ENCODE measurements at regions not wholly inside any gene's neighbourhood (a gene's known extent, or its start where the extent isn't known, plus 50 kb on each side); places are given as distances from the start of the nearest gene placed in this dataset.

- Histone ChIP-seq H2AFZ (ENCODE audit: control insufficient read depth, low read depth, low read length) (no peak overlapping the region), H3K27ac (ENCODE audit: control insufficient read depth, insufficient read depth) (no peak overlapping the region), H3K4me3 (no peak overlapping the region), H3K36me3 (ENCODE audit: control insufficient read depth in 2 of 2, insufficient read depth in 2 of 2, low read length in 1 of 2) (no peaks in the 10 kb centered on the region), H3K4me2 (ENCODE audit: control insufficient read depth, insufficient read depth) (no peak overlapping the region), H3K27me3 (replicated peaks in 1 of 2; ENCODE audit: control insufficient read depth in 2 of 2, insufficient read depth in 2 of 2, low read length in 1 of 2) (no peaks in the 10 kb centered on the region), H3K9me3 (replicated peaks; ENCODE audit: control insufficient read depth, insufficient read depth, low read length) (no peaks in the 10 kb centered on the region), H4K20me1 (ENCODE audit: control insufficient read depth, insufficient read depth) (no peaks in the 10 kb centered on the region), H3K4me1 (ENCODE audit: control insufficient read depth, insufficient read depth, low read length) (no peaks in the 10 kb centered on the region), H3K9ac (ENCODE audit: control insufficient read depth, insufficient read depth, low read length) (no peak overlapping the region), H3K79me2 (ENCODE audit: control insufficient read depth, insufficient read depth, low read length) (no peaks in the 10 kb centered on the region)
- TF ChIP-seq, protein P1, sequence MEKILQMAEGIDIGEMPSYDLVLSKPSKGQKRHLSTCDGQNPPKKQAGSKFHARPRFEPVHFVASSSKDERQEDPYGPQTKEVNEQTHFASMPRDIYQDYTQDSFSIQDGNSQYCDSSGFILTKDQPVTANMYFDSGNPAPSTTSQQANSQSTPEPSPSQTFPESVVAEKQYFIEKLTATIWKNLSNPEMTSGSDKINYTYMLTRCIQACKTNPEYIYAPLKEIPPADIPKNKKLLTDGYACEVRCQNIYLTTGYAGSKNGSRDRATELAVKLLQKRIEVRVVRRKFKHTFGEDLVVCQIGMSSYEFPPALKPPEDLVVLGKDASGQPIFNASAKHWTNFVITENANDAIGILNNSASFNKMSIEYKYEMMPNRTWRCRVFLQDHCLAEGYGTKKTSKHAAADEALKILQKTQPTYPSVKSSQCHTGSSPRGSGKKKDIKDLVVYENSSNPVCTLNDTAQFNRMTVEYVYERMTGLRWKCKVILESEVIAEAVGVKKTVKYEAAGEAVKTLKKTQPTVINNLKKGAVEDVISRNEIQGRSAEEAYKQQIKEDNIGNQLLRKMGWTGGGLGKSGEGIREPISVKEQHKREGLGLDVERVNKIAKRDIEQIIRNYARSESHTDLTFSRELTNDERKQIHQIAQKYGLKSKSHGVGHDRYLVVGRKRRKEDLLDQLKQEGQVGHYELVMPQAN (conservative IDR thresholded peaks at IDR 0.05) = no peak
- TF ChIP-seq SPI1 (IDR thresholded peaks at IDR 0.05; ENCODE audit: borderline replicate concordance, insufficient read depth, low read depth, low read length) (no peak), PAX5 (IDR thresholded peaks at IDR 0.05; ENCODE audit: borderline replicate concordance, low read depth, low read length) (no peak), YY1 (IDR thresholded peaks at IDR 0.05; ENCODE audit: low read depth, low read length) (no peak), EGR1 (IDR thresholded peaks at IDR 0.05; ENCODE audit: borderline replicate concordance in 1 of 2, low read depth in 2 of 2, low read length in 2 of 2) (no peak), EZH2 (IDR thresholded peaks at IDR 0.05; ENCODE audit: borderline replicate concordance, control insufficient read depth, low read depth, low read length) (no peak), RAD51 (IDR thresholded peaks at IDR 0.05) (no peak), ATF2 (IDR thresholded peaks at IDR 0.05; ENCODE audit: low read length) (no peak), NFIC (IDR thresholded peaks at IDR 0.05; ENCODE audit: low read depth, low read length) (no peak), BCL11A (IDR thresholded peaks at IDR 0.05; ENCODE audit: low read depth, low read length) (no peak), NR2F1 (conservative IDR thresholded peaks at IDR 0.05) (no peak), TBL1XR1 (IDR thresholded peaks at IDR 0.05; ENCODE audit: low read depth, low read length) (no peak)
- TF ChIP-seq, protein P2, sequence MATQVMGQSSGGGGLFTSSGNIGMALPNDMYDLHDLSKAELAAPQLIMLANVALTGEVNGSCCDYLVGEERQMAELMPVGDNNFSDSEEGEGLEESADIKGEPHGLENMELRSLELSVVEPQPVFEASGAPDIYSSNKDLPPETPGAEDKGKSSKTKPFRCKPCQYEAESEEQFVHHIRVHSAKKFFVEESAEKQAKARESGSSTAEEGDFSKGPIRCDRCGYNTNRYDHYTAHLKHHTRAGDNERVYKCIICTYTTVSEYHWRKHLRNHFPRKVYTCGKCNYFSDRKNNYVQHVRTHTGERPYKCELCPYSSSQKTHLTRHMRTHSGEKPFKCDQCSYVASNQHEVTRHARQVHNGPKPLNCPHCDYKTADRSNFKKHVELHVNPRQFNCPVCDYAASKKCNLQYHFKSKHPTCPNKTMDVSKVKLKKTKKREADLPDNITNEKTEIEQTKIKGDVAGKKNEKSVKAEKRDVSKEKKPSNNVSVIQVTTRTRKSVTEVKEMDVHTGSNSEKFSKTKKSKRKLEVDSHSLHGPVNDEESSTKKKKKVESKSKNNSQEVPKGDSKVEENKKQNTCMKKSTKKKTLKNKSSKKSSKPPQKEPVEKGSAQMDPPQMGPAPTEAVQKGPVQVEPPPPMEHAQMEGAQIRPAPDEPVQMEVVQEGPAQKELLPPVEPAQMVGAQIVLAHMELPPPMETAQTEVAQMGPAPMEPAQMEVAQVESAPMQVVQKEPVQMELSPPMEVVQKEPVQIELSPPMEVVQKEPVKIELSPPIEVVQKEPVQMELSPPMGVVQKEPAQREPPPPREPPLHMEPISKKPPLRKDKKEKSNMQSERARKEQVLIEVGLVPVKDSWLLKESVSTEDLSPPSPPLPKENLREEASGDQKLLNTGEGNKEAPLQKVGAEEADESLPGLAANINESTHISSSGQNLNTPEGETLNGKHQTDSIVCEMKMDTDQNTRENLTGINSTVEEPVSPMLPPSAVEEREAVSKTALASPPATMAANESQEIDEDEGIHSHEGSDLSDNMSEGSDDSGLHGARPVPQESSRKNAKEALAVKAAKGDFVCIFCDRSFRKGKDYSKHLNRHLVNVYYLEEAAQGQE (IDR thresholded peaks at IDR 0.05; ENCODE audit: low read depth, low read length) = no peak
- TF ChIP-seq, protein P3, sequence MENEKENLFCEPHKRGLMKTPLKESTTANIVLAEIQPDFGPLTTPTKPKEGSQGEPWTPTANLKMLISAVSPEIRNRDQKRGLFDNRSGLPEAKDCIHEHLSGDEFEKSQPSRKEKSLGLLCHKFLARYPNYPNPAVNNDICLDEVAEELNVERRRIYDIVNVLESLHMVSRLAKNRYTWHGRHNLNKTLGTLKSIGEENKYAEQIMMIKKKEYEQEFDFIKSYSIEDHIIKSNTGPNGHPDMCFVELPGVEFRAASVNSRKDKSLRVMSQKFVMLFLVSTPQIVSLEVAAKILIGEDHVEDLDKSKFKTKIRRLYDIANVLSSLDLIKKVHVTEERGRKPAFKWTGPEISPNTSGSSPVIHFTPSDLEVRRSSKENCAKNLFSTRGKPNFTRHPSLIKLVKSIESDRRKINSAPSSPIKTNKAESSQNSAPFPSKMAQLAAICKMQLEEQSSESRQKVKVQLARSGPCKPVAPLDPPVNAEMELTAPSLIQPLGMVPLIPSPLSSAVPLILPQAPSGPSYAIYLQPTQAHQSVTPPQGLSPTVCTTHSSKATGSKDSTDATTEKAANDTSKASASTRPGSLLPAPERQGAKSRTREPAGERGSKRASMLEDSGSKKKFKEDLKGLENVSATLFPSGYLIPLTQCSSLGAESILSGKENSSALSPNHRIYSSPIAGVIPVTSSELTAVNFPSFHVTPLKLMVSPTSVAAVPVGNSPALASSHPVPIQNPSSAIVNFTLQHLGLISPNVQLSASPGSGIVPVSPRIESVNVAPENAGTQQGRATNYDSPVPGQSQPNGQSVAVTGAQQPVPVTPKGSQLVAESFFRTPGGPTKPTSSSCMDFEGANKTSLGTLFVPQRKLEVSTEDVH (IDR thresholded peaks at IDR 0.05; ENCODE audit: low read depth, partially characterized antibody) = no peak
- BruUV-seq (replicated peaks) = no TSS peak
- no peak for FAIRE-seq
- DNase-seq (ENCODE audit: low read depth, low spot score) = no peak
- ChIA-PET POLR2A (no interaction called here), CTCF (no interaction called here), RAD21 (ENCODE audit: unreplicated experiment) (no interaction called here), SMC1A (ENCODE audit: uncharacterized antibody, unreplicated experiment) (no interaction called here)
- in situ Hi-C loops (cut with MboI) = no loop called here
- 8% methylated on average over 5 of the region's 5 CpGs for WGBS (ENCODE audit: insufficient coverage, insufficient replicate concordance, low lambda C conversion rate, missing lambda C conversion rate)
- intact Hi-C loops (cut with micrococcal nuclease; ENCODE audit: unreplicated experiment) = no loop called here
- ATAC-seq = no peak
Measured at GRCh38 chr13:44157606-44158005, 216.0 kb upstream of the SERP2 start.

Data from GM12878 (cell line).